ENCODE measurements at regions not wholly inside any gene's neighbourhood (a gene's known extent, or its start where the extent isn't known, plus 50 kb on each side); places are given as distances from the start of the nearest gene placed in this dataset.

GRCh38 chr10:44186821-44187220, 198.1 kb downstream of the CXCL12 start:
- H3K4me3 ChIP-seq (ENCODE audit: low read depth in 2 of 2, low read length in 2 of 2): no peak overlapping the region
- no peak for TF ChIP-seq REST (IDR thresholded peaks at IDR 0.05; ENCODE audit: insufficient read depth in 1 of 2, low read depth in 2 of 2, low read length in 1 of 2)
- no peak for TF ChIP-seq TCF7L2 (IDR thresholded peaks at IDR 0.05; ENCODE audit: low read depth, low read length)
- no peak for TF ChIP-seq CTCF (IDR thresholded peaks at IDR 0.05)
- TF ChIP-seq POLR2AphosphoS5 (IDR thresholded peaks at IDR 0.05; ENCODE audit: low read depth, low read length): no peak
- no peak for TF ChIP-seq SIN3A (IDR thresholded peaks at IDR 0.05; ENCODE audit: borderline replicate concordance, insufficient read depth, low read depth, low read length)
- ChIA-PET CTCF (no interaction called here), POLR2A (no interaction called here)
- no peaks in the 10 kb centered on the region for H3K36me3 ChIP-seq (ENCODE audit: control insufficient read depth, insufficient read depth, low read length)
- DNase-seq (ENCODE audit: low read depth, low spot score): no peak
- no peaks in the 10 kb centered on the region for H3K9me3 ChIP-seq (ENCODE audit: control insufficient read depth, insufficient read depth, low read depth, low read length)
- no TSS peak for BruUV-seq (replicated peaks)
- H3K27ac ChIP-seq (ENCODE audit: low read length): no peak overlapping the region
- in situ Hi-C loops (cut with HindIII; ENCODE audit: low pct_unique_long_range_greater_than_20kb, low sequenced_read_pairs): no loop called here
- no peaks in the 10 kb centered on the region for H3K4me1 ChIP-seq (ENCODE audit: control insufficient read depth, insufficient read depth, low read length)
- intact Hi-C loops (cut with micrococcal nuclease; ENCODE audit: unreplicated experiment): no loop called here
- ATAC-seq: no peak
- H3K27me3 ChIP-seq (ENCODE audit: control insufficient read depth, insufficient read depth, low read length): no peaks in the 10 kb centered on the region

GRCh38 chr10:44186150-44186549, 198.7 kb downstream of the CXCL12 start:
- BruUV-seq (replicated peaks): no TSS peak
- Histone ChIP-seq H3K4me1 (ENCODE audit: control insufficient read depth, insufficient read depth, low read length) (no peaks in the 10 kb centered on the region), H3K9me3 (ENCODE audit: control insufficient read depth, insufficient read depth, low read depth, low read length) (no peaks in the 10 kb centered on the region), H3K27ac (ENCODE audit: low read length) (no peak overlapping the region), H3K36me3 (ENCODE audit: control insufficient read depth, insufficient read depth, low read length) (no peaks in the 10 kb centered on the region), H3K4me3 (ENCODE audit: low read depth in 2 of 2, low read length in 2 of 2) (no peak overlapping the region), H3K27me3 (ENCODE audit: control insufficient read depth, insufficient read depth, low read length) (no peaks in the 10 kb centered on the region)
- POLR2A ChIA-PET: no interaction called here
- intact Hi-C loops (cut with micrococcal nuclease; ENCODE audit: unreplicated experiment) (no loop called here), in situ Hi-C loops (cut with HindIII; ENCODE audit: low pct_unique_long_range_greater_than_20kb, low sequenced_read_pairs) (no loop called here)
- CTCF ChIA-PET: no interaction called here
- TF ChIP-seq TCF7L2 (IDR thresholded peaks at IDR 0.05; ENCODE audit: low read depth, low read length) (no peak), SIN3A (IDR thresholded peaks at IDR 0.05; ENCODE audit: borderline replicate concordance, insufficient read depth, low read depth, low read length) (no peak), REST (IDR thresholded peaks at IDR 0.05; ENCODE audit: insufficient read depth in 1 of 2, low read depth in 2 of 2, low read length in 1 of 2) (no peak), CTCF (IDR thresholded peaks at IDR 0.05) (no peak), POLR2AphosphoS5 (IDR thresholded peaks at IDR 0.05; ENCODE audit: low read depth, low read length) (no peak)
- DNase-seq (ENCODE audit: low read depth, low spot score): no peak
- ATAC-seq: no peak
